ENCODE measurements at regions not wholly inside any gene's neighbourhood (a gene's known extent, or its start where the extent isn't known, plus 50 kb on each side); places are given as distances from the start of the nearest gene placed in this dataset.

DNA sequence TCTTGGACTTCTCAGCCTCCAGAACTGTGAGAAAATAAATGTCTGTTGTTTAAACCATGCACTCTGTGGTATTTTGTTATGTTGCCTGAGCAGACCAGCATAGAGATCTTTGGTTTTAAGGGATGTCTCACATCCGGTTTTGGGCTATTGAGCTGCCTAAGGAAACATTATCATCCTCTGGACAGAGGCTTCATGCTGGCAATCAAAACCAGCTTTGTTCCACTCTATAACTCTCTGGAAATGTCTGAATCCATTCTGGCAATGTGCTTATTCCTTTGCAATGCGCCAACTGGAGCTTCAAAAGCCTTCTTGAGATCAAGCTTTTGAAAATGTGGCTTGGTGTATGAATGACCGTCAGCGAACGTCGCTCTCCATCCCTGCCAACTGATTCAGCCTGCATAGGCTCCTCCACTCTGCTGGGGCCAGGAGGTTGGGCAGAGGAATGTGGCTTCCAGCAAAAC lies 183.6 kb upstream of the MGAT5 start:
- TF ChIP-seq ZNF592 (IDR thresholded peaks at IDR 0.05), result no peak
- TF ChIP-seq ESRRA (IDR thresholded peaks at IDR 0.05; ENCODE audit: low read length), result no peak
- no peak for TF ChIP-seq MXI1 (IDR thresholded peaks at IDR 0.05; ENCODE audit: low read depth, low read length)
- TF ChIP-seq, protein P1, sequence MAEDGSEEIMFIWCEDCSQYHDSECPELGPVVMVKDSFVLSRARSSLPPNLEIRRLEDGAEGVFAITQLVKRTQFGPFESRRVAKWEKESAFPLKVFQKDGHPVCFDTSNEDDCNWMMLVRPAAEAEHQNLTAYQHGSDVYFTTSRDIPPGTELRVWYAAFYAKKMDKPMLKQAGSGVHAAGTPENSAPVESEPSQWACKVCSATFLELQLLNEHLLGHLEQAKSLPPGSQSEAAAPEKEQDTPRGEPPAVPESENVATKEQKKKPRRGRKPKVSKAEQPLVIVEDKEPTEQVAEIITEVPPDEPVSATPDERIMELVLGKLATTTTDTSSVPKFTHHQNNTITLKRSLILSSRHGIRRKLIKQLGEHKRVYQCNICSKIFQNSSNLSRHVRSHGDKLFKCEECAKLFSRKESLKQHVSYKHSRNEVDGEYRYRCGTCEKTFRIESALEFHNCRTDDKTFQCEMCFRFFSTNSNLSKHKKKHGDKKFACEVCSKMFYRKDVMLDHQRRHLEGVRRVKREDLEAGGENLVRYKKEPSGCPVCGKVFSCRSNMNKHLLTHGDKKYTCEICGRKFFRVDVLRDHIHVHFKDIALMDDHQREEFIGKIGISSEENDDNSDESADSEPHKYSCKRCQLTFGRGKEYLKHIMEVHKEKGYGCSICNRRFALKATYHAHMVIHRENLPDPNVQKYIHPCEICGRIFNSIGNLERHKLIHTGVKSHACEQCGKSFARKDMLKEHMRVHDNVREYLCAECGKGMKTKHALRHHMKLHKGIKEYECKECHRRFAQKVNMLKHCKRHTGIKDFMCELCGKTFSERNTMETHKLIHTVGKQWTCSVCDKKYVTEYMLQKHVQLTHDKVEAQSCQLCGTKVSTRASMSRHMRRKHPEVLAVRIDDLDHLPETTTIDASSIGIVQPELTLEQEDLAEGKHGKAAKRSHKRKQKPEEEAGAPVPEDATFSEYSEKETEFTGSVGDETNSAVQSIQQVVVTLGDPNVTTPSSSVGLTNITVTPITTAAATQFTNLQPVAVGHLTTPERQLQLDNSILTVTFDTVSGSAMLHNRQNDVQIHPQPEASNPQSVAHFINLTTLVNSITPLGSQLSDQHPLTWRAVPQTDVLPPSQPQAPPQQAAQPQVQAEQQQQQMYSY (CRISPR knock-in tag; IDR thresholded peaks at IDR 0.05), result no peak
- TF ChIP-seq ZNF622 (IDR thresholded peaks at IDR 0.05), result no peak
- TF ChIP-seq SMAD1 (IDR thresholded peaks at IDR 0.05; ENCODE audit: low read depth, partially characterized antibody), result no peak
- TF ChIP-seq MYB (IDR thresholded peaks at IDR 0.05; ENCODE audit: borderline replicate concordance, low read depth, low read length), result no peak
- TF ChIP-seq PML (IDR thresholded peaks at IDR 0.05; ENCODE audit: low read length), result no peak
- no peak for TF ChIP-seq RUNX3 (IDR thresholded peaks at IDR 0.05; ENCODE audit: low read length)
- TF ChIP-seq ZBED1 (IDR thresholded peaks at IDR 0.05; ENCODE audit: borderline replicate concordance), result no peak
- TF ChIP-seq STAT1 (conservative IDR thresholded peaks at IDR 0.05), result no peak
- no peak for TF ChIP-seq YBX1 (IDR thresholded peaks at IDR 0.05)
- TF ChIP-seq CHD2 (IDR thresholded peaks at IDR 0.05; ENCODE audit: borderline replicate concordance, low read depth, low read length), result no peak
- TF ChIP-seq CBX3 (IDR thresholded peaks at IDR 0.05; ENCODE audit: borderline replicate concordance, low read depth), result no peak
- no peak for TF ChIP-seq CBFB (IDR thresholded peaks at IDR 0.05; ENCODE audit: low read depth)
- no peak for TF ChIP-seq SRF (IDR thresholded peaks at IDR 0.05; ENCODE audit: low read depth in 2 of 2, low read length in 2 of 2)
- Histone ChIP-seq H4K20me1 (ENCODE audit: control insufficient read depth, insufficient read depth) (no peaks in the 10 kb centered on the region), H3K9ac (ENCODE audit: control insufficient read depth, insufficient read depth, low read length) (no peak overlapping the region), H3K36me3 (ENCODE audit: control insufficient read depth in 2 of 2, insufficient read depth in 2 of 2, low read length in 1 of 2) (no peaks in the 10 kb centered on the region), H3K9me3 (replicated peaks; ENCODE audit: control insufficient read depth, insufficient read depth, low read length) (no peaks in the 10 kb centered on the region; the same call in 2 of the 3 replicates), H2AFZ (ENCODE audit: control insufficient read depth, low read depth, low read length) (no peak overlapping the region), H3K4me1 (ENCODE audit: control insufficient read depth, insufficient read depth, low read length) (no peaks in the 10 kb centered on the region), H3K79me2 (ENCODE audit: control insufficient read depth, insufficient read depth, low read length) (no peaks in the 10 kb centered on the region), H3K27me3 (replicated peaks in 1 of 2; ENCODE audit: control insufficient read depth in 2 of 2, insufficient read depth in 2 of 2, low read length in 1 of 2) (no peaks in the 10 kb centered on the region; a peak in 1 of 4 replicates), H3K4me2 (ENCODE audit: control insufficient read depth, insufficient read depth) (no peak overlapping the region), H3K4me3 (no peak overlapping the region), H3K27ac (ENCODE audit: control insufficient read depth, insufficient read depth) (no peak overlapping the region)
- RAD21 ChIA-PET (ENCODE audit: unreplicated experiment), result no interaction called here
- WGBS (ENCODE audit: insufficient coverage, insufficient replicate concordance, low lambda C conversion rate, missing lambda C conversion rate), result 79% methylated on average over 6 of the region's 6 CpGs
- ATAC-seq (no peak), FAIRE-seq (no peak), DNase-seq (ENCODE audit: low read depth, low spot score) (no peak)
- no TSS peak for BruUV-seq (replicated peaks)
- SMC1A ChIA-PET (ENCODE audit: uncharacterized antibody, unreplicated experiment), result no interaction called here
- intact Hi-C loops (cut with micrococcal nuclease; ENCODE audit: unreplicated experiment), result no loop called here
- CTCF ChIA-PET, result no interaction called here
- POLR2A ChIA-PET, result no interaction called here
- in situ Hi-C loops (cut with MboI), result no loop called here

Data from GM12878 (cell line).